CD4-positive, alpha-beta T cell (primary cell): ENCODE measurements at regions not wholly inside any gene's neighbourhood (a gene's known extent, or its start where the extent isn't known, plus 50 kb on each side); places are given as distances from the start of the nearest gene placed in this dataset.

Experiments
- ATAC-seq: fragments of 200-7000 bp; cut with Tn5 transposase; one replicate; pipeline ENCODE4 v1.10.0; 2022; ENCODE audit warnings: mild to moderate bottlenecking; ENCODE audit not compliant: poor library complexity
- CTCF ChIA-PET: fragments of 350-600 bp; sonication (Branson Sonifier 250); formaldehyde crosslinking; loops from one replicate; lab custom pipeline; 2021; ENCODE audit warnings: antibody characterized with exemption, inconsistent platforms; lab: Charles Lee
- POLR2A ChIA-PET: fragments of 350-600 bp; sonication (Branson Sonifier 250); formaldehyde crosslinking; loops from one replicate; lab custom pipeline; 2021; ENCODE audit warnings: antibody characterized with exemption, inconsistent platforms; lab: Charles Lee
- DNase-seq, 14 experiments: peaks; one replicate each; pipeline ENCODE4 v3.0.0-alpha.2; 2013 to 2020; ENCODE audit warnings: mixed read lengths in 2 of 14
- H3K27ac ChIP-seq, 2 donors: one replicate each; pipeline versions ENCODE4 v1.5.1 to v1.7.0; 2013; ENCODE audit warnings: low read length in 2 of 2, low read depth in 1 of 2, mild to moderate bottlenecking in 1 of 2
- H3K27me3 ChIP-seq, 2 experiments: 1 replicate in 1 of 2; 2 replicates in 1 of 2; pipeline versions ENCODE4 v1.6.1 to v1.7.0; 2013; ENCODE audit warnings: low read length in 2 of 2, control low read depth in 1 of 2, mild to moderate bottlenecking in 1 of 2, moderate library complexity in 1 of 2; ENCODE audit not compliant: insufficient read depth in 2 of 2, control insufficient read depth in 1 of 2
- H3K36me3 ChIP-seq: one replicate; pipeline ENCODE4 v1.6.1; 2013; ENCODE audit warnings: low read length, control low read depth; ENCODE audit not compliant: insufficient read depth
- H3K4me1 ChIP-seq: one replicate; pipeline ENCODE4 v1.6.1; 2013; ENCODE audit warnings: low read length, control low read depth; ENCODE audit not compliant: insufficient read depth
- H3K4me3 ChIP-seq: one replicate; pipeline ENCODE4 v1.5.1; 2013; ENCODE audit warnings: mild to moderate bottlenecking, low read length, moderate library complexity
- H3K9me3 ChIP-seq, 2 experiments: 1 replicate in 1 of 2; 2 replicates in 1 of 2; pipeline versions ENCODE4 v1.6.1 to v1.7.0; 2013; ENCODE audit warnings: low read length in 2 of 2, mild to moderate bottlenecking in 2 of 2, control low read depth in 1 of 2, moderate library complexity in 1 of 2; ENCODE audit not compliant: control insufficient read depth in 1 of 2, insufficient read depth in 1 of 2
- H3K27ac Mint-ChIP-seq: one replicate; pipeline ENCODE4 v1.8.0; 2020; ENCODE audit warnings: mixed read lengths
- H3K27me3 Mint-ChIP-seq: one replicate; pipeline ENCODE4 v1.8.0; 2021; ENCODE audit warnings: mixed read lengths
- H3K36me3 Mint-ChIP-seq: one replicate; pipeline ENCODE4 v1.8.0; 2021; ENCODE audit warnings: low read depth, mixed read lengths
- H3K4me1 Mint-ChIP-seq: one replicate; pipeline ENCODE4 v1.8.0; 2021; ENCODE audit warnings: low read depth, mixed read lengths
- H3K4me3 Mint-ChIP-seq: one replicate; pipeline ENCODE4 v1.8.0; 2020; ENCODE audit warnings: mild to moderate bottlenecking, mixed read lengths
- H3K9me3 Mint-ChIP-seq: one replicate; pipeline ENCODE4 v1.8.0; 2020; ENCODE audit warnings: mixed read lengths
- intact Hi-C, 2 experiments: fragments of 100-400 bp; cut with DNase I in 1 of 2; cut with micrococcal nuclease in 1 of 2; formaldehyde crosslinking; loops; one replicate each; pipeline versions ENCODE4 v1.15.1 to v1.9.0; 2023 to 2025; cut with DNase I, micrococcal nuclease
- TF ChIP-seq, protein P1 (sequence below): fragments of 200-600 bp; IDR thresholded peaks from one replicate; pipeline ENCODE4 v1.8.0; 2022; ENCODE audit warnings: antibody characterized with exemption, mild to moderate bottlenecking

- ChIA-PET POLR2A (interaction anchor here (0.6 kb wide), 1 partner anchor 232 kb away, joined by 3 read pairs; no protein-coding TSS in a partner anchor), CTCF (no interaction called here)
- Mint-ChIP-seq H3K9me3 (peaks cover 18% of the 10 kb centered on the region), H3K36me3 (no peaks in the 10 kb centered on the region), H3K27ac (no peak overlapping the region), H3K4me3 (no peak overlapping the region), H3K4me1 (no peaks in the 10 kb centered on the region), H3K27me3 (no peaks in the 10 kb centered on the region)
- H3K27me3 ChIP-seq: no peaks in the 10 kb centered on the region
- ATAC-seq: no peak
- no peak overlapping the region for H3K27ac ChIP-seq
- intact Hi-C loops: no loop called here
- H3K36me3 ChIP-seq: no peaks in the 10 kb centered on the region
- TF ChIP-seq, protein P1, sequence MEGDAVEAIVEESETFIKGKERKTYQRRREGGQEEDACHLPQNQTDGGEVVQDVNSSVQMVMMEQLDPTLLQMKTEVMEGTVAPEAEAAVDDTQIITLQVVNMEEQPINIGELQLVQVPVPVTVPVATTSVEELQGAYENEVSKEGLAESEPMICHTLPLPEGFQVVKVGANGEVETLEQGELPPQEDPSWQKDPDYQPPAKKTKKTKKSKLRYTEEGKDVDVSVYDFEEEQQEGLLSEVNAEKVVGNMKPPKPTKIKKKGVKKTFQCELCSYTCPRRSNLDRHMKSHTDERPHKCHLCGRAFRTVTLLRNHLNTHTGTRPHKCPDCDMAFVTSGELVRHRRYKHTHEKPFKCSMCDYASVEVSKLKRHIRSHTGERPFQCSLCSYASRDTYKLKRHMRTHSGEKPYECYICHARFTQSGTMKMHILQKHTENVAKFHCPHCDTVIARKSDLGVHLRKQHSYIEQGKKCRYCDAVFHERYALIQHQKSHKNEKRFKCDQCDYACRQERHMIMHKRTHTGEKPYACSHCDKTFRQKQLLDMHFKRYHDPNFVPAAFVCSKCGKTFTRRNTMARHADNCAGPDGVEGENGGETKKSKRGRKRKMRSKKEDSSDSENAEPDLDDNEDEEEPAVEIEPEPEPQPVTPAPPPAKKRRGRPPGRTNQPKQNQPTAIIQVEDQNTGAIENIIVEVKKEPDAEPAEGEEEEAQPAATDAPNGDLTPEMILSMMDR: no peak
- H3K4me3 ChIP-seq: no peak overlapping the region
- peaks cover 6 to 11% of the 10 kb centered on the region in 2 experiments for H3K9me3 ChIP-seq
- no peak for DNase-seq
- no peaks in the 10 kb centered on the region for H3K4me1 ChIP-seq
Observed at GRCh38 chr3:163878396-163878795, 1199.9 kb downstream of the SI start.

DNA sequence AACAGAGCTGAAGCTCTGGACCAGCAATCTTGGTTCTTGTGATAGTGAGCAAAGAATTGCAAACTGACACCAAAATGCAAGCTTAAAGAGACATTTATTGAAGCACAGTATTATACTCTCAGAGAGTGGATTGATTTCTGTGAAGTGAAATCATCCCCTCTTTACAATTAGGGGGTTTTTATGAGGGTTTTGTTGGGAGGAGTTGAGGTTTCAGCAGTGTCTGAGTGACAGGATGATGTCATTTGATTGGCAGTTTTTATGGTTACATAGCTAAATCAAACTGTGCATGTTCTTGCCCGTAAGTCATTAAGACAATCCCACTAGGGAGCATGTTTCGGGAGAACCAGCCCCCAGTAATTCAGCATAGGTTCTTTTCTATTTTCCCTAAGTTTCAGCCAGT lies 1200.5 kb downstream of the SI start:
- H3K4me1 ChIP-seq: no peaks in the 10 kb centered on the region
- H3K36me3 ChIP-seq: no peaks in the 10 kb centered on the region
- no peaks in the 10 kb centered on the region for H3K27me3 Mint-ChIP-seq
- no peak overlapping the region for H3K4me3 Mint-ChIP-seq
- CTCF ChIA-PET: no interaction called here
- POLR2A ChIA-PET: interaction anchor here (0.6 kb wide), 1 partner anchor 231 kb away, joined by 3 read pairs; no protein-coding TSS in a partner anchor
- H3K9me3 Mint-ChIP-seq: peaks cover 18% of the 10 kb centered on the region
- H3K4me3 ChIP-seq: no peak overlapping the region
- TF ChIP-seq, protein P1: no peak
- H3K27ac Mint-ChIP-seq: no peak overlapping the region
- no peak for DNase-seq
- H3K9me3 ChIP-seq: peaks cover 6 to 11% of the 10 kb centered on the region in 2 experiments
- intact Hi-C loops: no loop called here
- H3K27ac ChIP-seq: no peak overlapping the region
- H3K4me1 Mint-ChIP-seq: no peaks in the 10 kb centered on the region
- H3K36me3 Mint-ChIP-seq: no peaks in the 10 kb centered on the region
- no peak for ATAC-seq
- no peaks in the 10 kb centered on the region for H3K27me3 ChIP-seq

- ChIA-PET CTCF (no interaction called here), POLR2A (no interaction called here)
- no peaks in the 10 kb centered on the region for H3K36me3 ChIP-seq
- peaks cover 6% of the 10 kb centered on the region for H3K9me3 Mint-ChIP-seq
- H3K27me3 Mint-ChIP-seq: no peaks in the 10 kb centered on the region
- DNase-seq (no peak), ATAC-seq (no peak)
- TF ChIP-seq, protein P1: no peak
- peaks cover 4% of the 10 kb centered on the region in 2 experiments for H3K9me3 ChIP-seq
- H3K4me1 Mint-ChIP-seq: no peaks in the 10 kb centered on the region
- no peaks in the 10 kb centered on the region for H3K4me1 ChIP-seq
- no peak overlapping the region for H3K4me3 ChIP-seq
- no peak overlapping the region for H3K27ac Mint-ChIP-seq
- H3K27me3 ChIP-seq: no peaks in the 10 kb centered on the region
- intact Hi-C loops: no loop called here
- H3K4me3 Mint-ChIP-seq: no peak overlapping the region
- no peaks in the 10 kb centered on the region for H3K36me3 Mint-ChIP-seq
- H3K27ac ChIP-seq: no peak overlapping the region
Observed at GRCh38 chr3:163863146-163863545, 1215.2 kb downstream of the SI start.
